A549 (cell line): ENCODE measurements at regions not wholly inside any gene's neighbourhood (a gene's known extent, or its start where the extent isn't known, plus 50 kb on each side); places are given as distances from the start of the nearest gene placed in this dataset.

ENCODE experiments used
- ATAC-seq, 2 experiments: fragments of 200-7000 bp in 1 of 2; fragments of >200 bp in 1 of 2; cut with Nextera tagmentation in 1 of 2; cut with Tn5 transposase in 1 of 2; 3 replicates each; pipeline versions ENCODE4 v1.8.0 to v1.9.1; 2018 to 2020; ENCODE audit warnings: mild to moderate bottlenecking in 1 of 2, moderate library complexity in 1 of 2
- CTCF ChIA-PET: fragments of 300-600 bp; sonication (Branson Sonifier 250); formaldehyde crosslinking; extraction: SDS; loops from one replicate; lab custom pipeline; 2021; ENCODE audit warnings: antibody characterized with exemption, inconsistent platforms; lab: Yijun Ruan, JAX
- POLR2A ChIA-PET: fragments of 350-600 bp; formaldehyde crosslinking; extraction: SDS; loops from one replicate; lab custom pipeline; 2021; ENCODE audit warnings: antibody characterized with exemption, inconsistent platforms; lab: Yijun Ruan, JAX
- DNase-seq, 2 experiments: peaks; one replicate each; pipeline versions ENCODE4 v3.0.0 to v3.0.0-alpha.2; 2011 to 2016; ENCODE audit warnings: low read depth in 1 of 2, low spot score in 1 of 2
- FAIRE-seq: peaks from 2 replicates; lab custom pipeline; 2011; peaks lifted over from hg19 to GRCh38; lab: Jason Lieb, UNC
- H3K27ac ChIP-seq, 2 experiments: fragments of >200 bp; sonication (Bioruptor Twin); formaldehyde crosslinking; 3 replicates each; pipeline ENCODE4 v1.5.1; 2016 to 2017
- H3K4me1 ChIP-seq: fragments of >200 bp; sonication (Bioruptor Twin); formaldehyde crosslinking; 3 replicates; pipeline ENCODE4 v1.6.1; 2016
- H3K4me2 ChIP-seq: fragments of >200 bp; sonication (Bioruptor Twin); formaldehyde crosslinking; 3 replicates; pipeline ENCODE4 v1.6.1; 2016
- H3K4me3 ChIP-seq: fragments of >200 bp; sonication (Bioruptor Twin); formaldehyde crosslinking; 3 replicates; pipeline ENCODE4 v1.5.1; 2016
- H3K9me3 ChIP-seq: fragments of >200 bp; sonication (Bioruptor Twin); formaldehyde crosslinking; 3 replicates; pipeline ENCODE4 v1.6.1; 2016
- ATOH8 ChIP-seq: fragments of 250-450 bp; sonication (Bioruptor Pico); IDR thresholded peaks from 2 replicates; pipeline ENCODE4 v1.5.0; 2020; ENCODE audit warnings: low read depth, mild to moderate bottlenecking, moderate library complexity
- CBX2 ChIP-seq: fragments of 200-600 bp; sonication (generic); IDR thresholded peaks from 2 replicates; pipeline ENCODE4 v1.6.1; 2016; ENCODE audit warnings: low read depth, mild to moderate bottlenecking, borderline replicate concordance
- CBX8 ChIP-seq: fragments of 200-600 bp; sonication (generic); IDR thresholded peaks from 2 replicates; pipeline ENCODE4 v1.6.1; 2016
- CEBPB ChIP-seq, 2 experiments: fragments of >200 bp in 1 of 2; sonication (Bioruptor Twin) in 1 of 2; formaldehyde crosslinking in 1 of 2; IDR thresholded peaks; 2 replicates each; pipeline ENCODE4 v1.6.1; 2012 to 2016
- CHD2 ChIP-seq: fragments of 150-350 bp; IDR thresholded peaks from 2 replicates; pipeline ENCODE4 v1.6.1; 2014; ENCODE audit warnings: low read length; ENCODE audit not compliant: partially characterized antibody
- CHD4 ChIP-seq: fragments of 200-600 bp; sonication (generic); IDR thresholded peaks from 2 replicates; pipeline ENCODE4 v1.6.1; 2016; ENCODE audit warnings: antibody characterized with exemption, mild to moderate bottlenecking, borderline replicate concordance
- EHF ChIP-seq: fragments of 250-450 bp; sonication (Bioruptor Pico); IDR thresholded peaks from 2 replicates; pipeline ENCODE4 v1.5.0; 2020; ENCODE audit warnings: mild to moderate bottlenecking
- ELK1 ChIP-seq: fragments of 150-350 bp; IDR thresholded peaks from 2 replicates; pipeline ENCODE4 v1.6.1; 2014; ENCODE audit warnings: low read depth, mild to moderate bottlenecking, low read length
- EP300 ChIP-seq, 2 experiments: fragments of >200 bp; sonication (Bioruptor Twin); formaldehyde crosslinking; IDR thresholded peaks; 2 replicates in 1 of 2; 3 replicates in 1 of 2; pipeline ENCODE4 v1.6.1; 2016 to 2017
- ESRRA ChIP-seq: fragments of 150-350 bp; IDR thresholded peaks from 2 replicates; pipeline ENCODE4 v1.6.1; 2014; ENCODE audit warnings: mild to moderate bottlenecking, low read length, borderline replicate concordance
- FOSL2 ChIP-seq, 2 experiments: fragments of 450-650 bp in 1 of 2; fragments of >200 bp in 1 of 2; sonication (Bioruptor Twin) in 1 of 2; formaldehyde crosslinking; IDR thresholded peaks; 2 replicates each; pipeline versions ENCODE4 v1.5.0 to v1.6.1; 2016 to 2020; ENCODE audit warnings: mild to moderate bottlenecking in 1 of 2, moderate library complexity in 1 of 2
- FOXS1 ChIP-seq: fragments of 250-450 bp; sonication (Bioruptor Pico); IDR thresholded peaks from 2 replicates; pipeline ENCODE4 v1.5.0; 2020; ENCODE audit warnings: mild to moderate bottlenecking, moderate library complexity
- HES2 ChIP-seq: fragments of >200 bp; sonication (Bioruptor Twin); formaldehyde crosslinking; IDR thresholded peaks from 2 replicates; pipeline ENCODE4 v1.6.1; 2016
- HOXA7 ChIP-seq: fragments of 250-450 bp; sonication (Bioruptor Pico); IDR thresholded peaks from 2 replicates; pipeline ENCODE4 v1.5.0; 2020; ENCODE audit warnings: mild to moderate bottlenecking, moderate library complexity
- HOXB13 ChIP-seq: fragments of 250-450 bp; sonication (Bioruptor Pico); IDR thresholded peaks from 2 replicates; pipeline ENCODE4 v1.5.0; 2020; ENCODE audit warnings: low read depth, mild to moderate bottlenecking, moderate library complexity
- HOXB5 ChIP-seq: fragments of 250-450 bp; sonication (Bioruptor Pico); IDR thresholded peaks from 2 replicates; pipeline ENCODE4 v1.5.0; 2020; ENCODE audit warnings: mild to moderate bottlenecking, moderate library complexity
- JUN ChIP-seq, 2 experiments: fragments of >200 bp; sonication (Bioruptor Twin); formaldehyde crosslinking; IDR thresholded peaks; 2 replicates in 1 of 2; 3 replicates in 1 of 2; pipeline ENCODE4 v1.6.1; 2016 to 2017
- JUNB ChIP-seq: fragments of >200 bp; sonication (Bioruptor Twin); formaldehyde crosslinking; IDR thresholded peaks from 2 replicates; pipeline ENCODE4 v1.6.1; 2016
- MYC ChIP-seq: IDR thresholded peaks from 2 replicates; pipeline ENCODE4 v1.6.1; 2012; ENCODE audit warnings: mild to moderate bottlenecking, inconsistent platforms, low read length, improper control_type of control experiment, borderline replicate concordance
- NPAS2 ChIP-seq: fragments of 250-450 bp; sonication (Bioruptor Pico); IDR thresholded peaks from 2 replicates; pipeline ENCODE4 v1.8.0; 2022; ENCODE audit warnings: mild to moderate bottlenecking, moderate library complexity, borderline replicate concordance
- PBX3 ChIP-seq: IDR thresholded peaks from 2 replicates; pipeline ENCODE4 v1.6.1; 2012
- POLR2AphosphoS2 ChIP-seq: conservative IDR thresholded peaks from 2 replicates; pipeline ENCODE4 v1.6.1; 2012; ENCODE audit warnings: low read length, improper control_type of control experiment, inconsistent platforms
- RAD21 ChIP-seq, 2 experiments: fragments of >200 bp in 1 of 2; sonication (Bioruptor Twin) in 1 of 2; formaldehyde crosslinking in 1 of 2; IDR thresholded peaks in 1 of 2; conservative IDR thresholded peaks in 1 of 2; 2 replicates in 1 of 2; 3 replicates in 1 of 2; pipeline ENCODE4 v1.6.1; 2012 to 2018; ENCODE audit warnings: inconsistent platforms in 1 of 2
- REST ChIP-seq: fragments of 200-600 bp; sonication (generic); IDR thresholded peaks from 2 replicates; pipeline ENCODE4 v1.6.1; 2016; ENCODE audit warnings: antibody characterized with exemption, mild to moderate bottlenecking, moderate library complexity
- RFX5 ChIP-seq: fragments of 450-650 bp; IDR thresholded peaks from 2 replicates; pipeline ENCODE4 v1.7.1; 2014; ENCODE audit warnings: antibody characterized with exemption, mild to moderate bottlenecking, moderate library complexity
- RNF2 ChIP-seq: fragments of 200-600 bp; sonication (generic); IDR thresholded peaks from 2 replicates; pipeline ENCODE4 v1.6.1; 2016; ENCODE audit warnings: low read depth, mild to moderate bottlenecking, antibody characterized with exemption, moderate library complexity, borderline replicate concordance
- SMC3 ChIP-seq: fragments of >200 bp; sonication (Bioruptor Twin); formaldehyde crosslinking; IDR thresholded peaks from 3 replicates; pipeline ENCODE4 v1.6.1; 2018; ENCODE audit warnings: inconsistent platforms
- ZC3H11A ChIP-seq: fragments of 450-650 bp; IDR thresholded peaks from 2 replicates; pipeline ENCODE4 v1.6.1; 2014; ENCODE audit warnings: antibody characterized with exemption, mild to moderate bottlenecking
- ZFP36 ChIP-seq: fragments of 450-650 bp; IDR thresholded peaks from 2 replicates; pipeline ENCODE4 v1.6.1; 2014; ENCODE audit warnings: borderline replicate concordance; ENCODE audit not compliant: partially characterized antibody
- WGBS: methylation state at CpG from one replicate; pipeline ENCODE4 v1.1.6; 2017; ENCODE audit errors: missing lambda C conversion rate; 5-methylcytosine and 5-hydroxymethylcytosine counted together

GRCh38 chr10:63964406-63964805 lies 443.2 kb downstream of the REEP3 start:
- no peak for DNase-seq
- WGBS, result 3% methylated on average over 2 of the region's 2 CpGs
- ATAC-seq, result no peak
- Histone ChIP-seq H3K4me3 (no peak overlapping the region), H3K27ac (no peak overlapping the region), H3K4me2 (no peak overlapping the region), H3K9me3 (no peaks in the 10 kb centered on the region; the same call in 2 of the 3 replicates), H3K4me1 (no peaks in the 10 kb centered on the region)
- no peak for FAIRE-seq
- TF ChIP-seq HOXA7 (CRISPR knock-in tag) (no peak), CBX2 (no peak), ZC3H11A (no peak), HOXB5 (CRISPR knock-in tag) (no peak), CBX8 (no peak), JUN (IDR thresholded peaks at IDR 0.05) (no peak), FOXS1 (CRISPR knock-in tag) (no peak), ZFP36 (no peak), ATOH8 (CRISPR knock-in tag) (no peak), RFX5 (no peak), POLR2AphosphoS2 (no peak), RNF2 (no peak), MYC (no peak), CHD4 (no peak), NPAS2 (CRISPR knock-in tag) (no peak), PBX3 (no peak), FOSL2 (IDR thresholded peaks at IDR 0.05) (no peak), FOSL2 (CRISPR knock-in tag; IDR thresholded peaks at IDR 0.05) (no peak), EP300 (IDR thresholded peaks at IDR 0.05) (no peak)
- CTCF ChIA-PET, result no interaction called here
- POLR2A ChIA-PET, result no interaction called here

GRCh38 chr10:63965846-63966245 lies 444.6 kb downstream of the REEP3 start:
- WGBS, result 2% methylated on average over 4 of the region's 4 CpGs
- POLR2A ChIA-PET, result no interaction called here

More at GRCh38 chr10:63965846-63966245, 444.6 kb downstream of the REEP3 start:
- TF ChIP-seq CHD2, result no peak
- no peak for TF ChIP-seq ESRRA
- TF ChIP-seq HES2, result no peak
- no peak for TF ChIP-seq REST
- no peak for TF ChIP-seq PBX3
- TF ChIP-seq JUNB, result no peak
- no peak for TF ChIP-seq POLR2AphosphoS2
- no peak for TF ChIP-seq HOXB13 (CRISPR knock-in tag)
- TF ChIP-seq ELK1, result no peak
- no peak for TF ChIP-seq RAD21 (conservative IDR thresholded peaks at IDR 0.05 in 1 of 2, IDR thresholded peaks at IDR 0.05 in 1 of 2)
- TF ChIP-seq SMC3, result no peak
- no peak for TF ChIP-seq EHF (CRISPR knock-in tag)
- no peak for TF ChIP-seq CEBPB (IDR thresholded peaks at IDR 0.05)
- Histone ChIP-seq H3K4me1 (no peaks in the 10 kb centered on the region), H3K4me2 (no peak overlapping the region), H3K9me3 (no peaks in the 10 kb centered on the region; the same call in 2 of the 3 replicates), H3K4me3 (no peak overlapping the region), H3K27ac (no peak overlapping the region)
- CTCF ChIA-PET, result interaction anchor here (1.8 kb wide), 1 partner anchor 11 kb away, joined by 6 read pairs; no protein-coding TSS in a partner anchor
- no peak for ATAC-seq
- FAIRE-seq, result no peak
- DNase-seq, result no peak
